K562 (cell line): ENCODE measurements at regions not wholly inside any gene's neighbourhood (a gene's known extent, or its start where the extent isn't known, plus 50 kb on each side); places are given as distances from the start of the nearest gene placed in this dataset.

Experiments used
- MCM7 ChIP-seq, 2 experiments: fragments of 450-650 bp; IDR thresholded peaks; 2 replicates each; pipeline ENCODE4 v1.6.1; 2016 to 2018
- MED1 ChIP-seq: sonication (generic); formaldehyde crosslinking; IDR thresholded peaks from 2 replicates; pipeline ENCODE4 v1.8.1; 2023; ENCODE audit warnings: missing genetic modification reagents, borderline replicate concordance
- NCOA2 ChIP-seq, 2 experiments: fragments of 450-650 bp; IDR thresholded peaks; 2 replicates each; pipeline ENCODE4 v1.6.1; 2018; ENCODE audit warnings: mild to moderate bottlenecking in 2 of 2, moderate library complexity in 1 of 2; ENCODE audit not compliant: partially characterized antibody in 2 of 2
- SPI1 ChIP-seq: IDR thresholded peaks from 2 replicates; pipeline ENCODE4 v1.6.1; 2011; ENCODE audit warnings: low read depth, low read length, control low read depth, borderline replicate concordance
- ZBTB11 ChIP-seq, 3 experiments: fragments of 200-800 bp in 1 of 3; fragments of 250-450 bp in 1 of 3; fragments of 450-650 bp in 1 of 3; sonication (Bioruptor Pico) in 1 of 3; sonication (Bioruptor generic) in 1 of 3; formaldehyde crosslinking in 1 of 3; IDR thresholded peaks; 2 replicates each; pipeline versions ENCODE4 v1.6.1 to v1.8.0; 2016 to 2022; ENCODE audit warnings: mild to moderate bottlenecking in 2 of 3, missing genetic modification characterization in 2 of 3, missing compliant biosample characterization in 1 of 3, moderate library complexity in 1 of 3
- ZNF232 ChIP-seq: sonication (generic); formaldehyde crosslinking; IDR thresholded peaks from 2 replicates; pipeline ENCODE4 v1.8.0; 2022; ENCODE audit warnings: mild to moderate bottlenecking, missing genetic modification reagents
- ZNF584 ChIP-seq: fragments of 200-800 bp; sonication (Bioruptor generic); IDR thresholded peaks from 2 replicates; pipeline ENCODE4 v1.6.1; 2016; ENCODE audit warnings: low read depth, mild to moderate bottlenecking, missing genetic modification characterization, missing compliant biosample characterization
- ZNF740 ChIP-seq, 3 experiments: fragments of 200-800 bp in 1 of 3; sonication (Bioruptor generic) in 1 of 3; sonication (generic) in 1 of 3; formaldehyde crosslinking in 1 of 3; IDR thresholded peaks; 2 replicates each; pipeline versions ENCODE4 v1.6.1 to v1.8.0; 2016 to 2022; ENCODE audit warnings: mild to moderate bottlenecking in 2 of 3, missing compliant biosample characterization in 2 of 3, missing genetic modification characterization in 2 of 3, missing genetic modification reagents in 1 of 3
- ZNF780A ChIP-seq: fragments of 250-450 bp; sonication (Bioruptor Pico); IDR thresholded peaks from 2 replicates; pipeline ENCODE4 v1.5.0; 2021; ENCODE audit warnings: mild to moderate bottlenecking
- TF ChIP-seq, protein P1 (sequence below): fragments of 450-650 bp; IDR thresholded peaks from 2 replicates; pipeline ENCODE4 v1.6.1; 2016; ENCODE audit warnings: mild to moderate bottlenecking, moderate library complexity

GRCh38 chr6:26251354-26252076, 113.5 kb upstream of the BTN3A2 start (continued):
- TF ChIP-seq, protein P1, sequence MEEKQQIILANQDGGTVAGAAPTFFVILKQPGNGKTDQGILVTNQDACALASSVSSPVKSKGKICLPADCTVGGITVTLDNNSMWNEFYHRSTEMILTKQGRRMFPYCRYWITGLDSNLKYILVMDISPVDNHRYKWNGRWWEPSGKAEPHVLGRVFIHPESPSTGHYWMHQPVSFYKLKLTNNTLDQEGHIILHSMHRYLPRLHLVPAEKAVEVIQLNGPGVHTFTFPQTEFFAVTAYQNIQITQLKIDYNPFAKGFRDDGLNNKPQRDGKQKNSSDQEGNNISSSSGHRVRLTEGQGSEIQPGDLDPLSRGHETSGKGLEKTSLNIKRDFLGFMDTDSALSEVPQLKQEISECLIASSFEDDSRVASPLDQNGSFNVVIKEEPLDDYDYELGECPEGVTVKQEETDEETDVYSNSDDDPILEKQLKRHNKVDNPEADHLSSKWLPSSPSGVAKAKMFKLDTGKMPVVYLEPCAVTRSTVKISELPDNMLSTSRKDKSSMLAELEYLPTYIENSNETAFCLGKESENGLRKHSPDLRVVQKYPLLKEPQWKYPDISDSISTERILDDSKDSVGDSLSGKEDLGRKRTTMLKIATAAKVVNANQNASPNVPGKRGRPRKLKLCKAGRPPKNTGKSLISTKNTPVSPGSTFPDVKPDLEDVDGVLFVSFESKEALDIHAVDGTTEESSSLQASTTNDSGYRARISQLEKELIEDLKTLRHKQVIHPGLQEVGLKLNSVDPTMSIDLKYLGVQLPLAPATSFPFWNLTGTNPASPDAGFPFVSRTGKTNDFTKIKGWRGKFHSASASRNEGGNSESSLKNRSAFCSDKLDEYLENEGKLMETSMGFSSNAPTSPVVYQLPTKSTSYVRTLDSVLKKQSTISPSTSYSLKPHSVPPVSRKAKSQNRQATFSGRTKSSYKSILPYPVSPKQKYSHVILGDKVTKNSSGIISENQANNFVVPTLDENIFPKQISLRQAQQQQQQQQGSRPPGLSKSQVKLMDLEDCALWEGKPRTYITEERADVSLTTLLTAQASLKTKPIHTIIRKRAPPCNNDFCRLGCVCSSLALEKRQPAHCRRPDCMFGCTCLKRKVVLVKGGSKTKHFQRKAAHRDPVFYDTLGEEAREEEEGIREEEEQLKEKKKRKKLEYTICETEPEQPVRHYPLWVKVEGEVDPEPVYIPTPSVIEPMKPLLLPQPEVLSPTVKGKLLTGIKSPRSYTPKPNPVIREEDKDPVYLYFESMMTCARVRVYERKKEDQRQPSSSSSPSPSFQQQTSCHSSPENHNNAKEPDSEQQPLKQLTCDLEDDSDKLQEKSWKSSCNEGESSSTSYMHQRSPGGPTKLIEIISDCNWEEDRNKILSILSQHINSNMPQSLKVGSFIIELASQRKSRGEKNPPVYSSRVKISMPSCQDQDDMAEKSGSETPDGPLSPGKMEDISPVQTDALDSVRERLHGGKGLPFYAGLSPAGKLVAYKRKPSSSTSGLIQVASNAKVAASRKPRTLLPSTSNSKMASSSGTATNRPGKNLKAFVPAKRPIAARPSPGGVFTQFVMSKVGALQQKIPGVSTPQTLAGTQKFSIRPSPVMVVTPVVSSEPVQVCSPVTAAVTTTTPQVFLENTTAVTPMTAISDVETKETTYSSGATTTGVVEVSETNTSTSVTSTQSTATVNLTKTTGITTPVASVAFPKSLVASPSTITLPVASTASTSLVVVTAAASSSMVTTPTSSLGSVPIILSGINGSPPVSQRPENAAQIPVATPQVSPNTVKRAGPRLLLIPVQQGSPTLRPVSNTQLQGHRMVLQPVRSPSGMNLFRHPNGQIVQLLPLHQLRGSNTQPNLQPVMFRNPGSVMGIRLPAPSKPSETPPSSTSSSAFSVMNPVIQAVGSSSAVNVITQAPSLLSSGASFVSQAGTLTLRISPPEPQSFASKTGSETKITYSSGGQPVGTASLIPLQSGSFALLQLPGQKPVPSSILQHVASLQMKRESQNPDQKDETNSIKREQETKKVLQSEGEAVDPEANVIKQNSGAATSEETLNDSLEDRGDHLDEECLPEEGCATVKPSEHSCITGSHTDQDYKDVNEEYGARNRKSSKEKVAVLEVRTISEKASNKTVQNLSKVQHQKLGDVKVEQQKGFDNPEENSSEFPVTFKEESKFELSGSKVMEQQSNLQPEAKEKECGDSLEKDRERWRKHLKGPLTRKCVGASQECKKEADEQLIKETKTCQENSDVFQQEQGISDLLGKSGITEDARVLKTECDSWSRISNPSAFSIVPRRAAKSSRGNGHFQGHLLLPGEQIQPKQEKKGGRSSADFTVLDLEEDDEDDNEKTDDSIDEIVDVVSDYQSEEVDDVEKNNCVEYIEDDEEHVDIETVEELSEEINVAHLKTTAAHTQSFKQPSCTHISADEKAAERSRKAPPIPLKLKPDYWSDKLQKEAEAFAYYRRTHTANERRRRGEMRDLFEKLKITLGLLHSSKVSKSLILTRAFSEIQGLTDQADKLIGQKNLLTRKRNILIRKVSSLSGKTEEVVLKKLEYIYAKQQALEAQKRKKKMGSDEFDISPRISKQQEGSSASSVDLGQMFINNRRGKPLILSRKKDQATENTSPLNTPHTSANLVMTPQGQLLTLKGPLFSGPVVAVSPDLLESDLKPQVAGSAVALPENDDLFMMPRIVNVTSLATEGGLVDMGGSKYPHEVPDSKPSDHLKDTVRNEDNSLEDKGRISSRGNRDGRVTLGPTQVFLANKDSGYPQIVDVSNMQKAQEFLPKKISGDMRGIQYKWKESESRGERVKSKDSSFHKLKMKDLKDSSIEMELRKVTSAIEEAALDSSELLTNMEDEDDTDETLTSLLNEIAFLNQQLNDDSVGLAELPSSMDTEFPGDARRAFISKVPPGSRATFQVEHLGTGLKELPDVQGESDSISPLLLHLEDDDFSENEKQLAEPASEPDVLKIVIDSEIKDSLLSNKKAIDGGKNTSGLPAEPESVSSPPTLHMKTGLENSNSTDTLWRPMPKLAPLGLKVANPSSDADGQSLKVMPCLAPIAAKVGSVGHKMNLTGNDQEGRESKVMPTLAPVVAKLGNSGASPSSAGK: no peak
- TF ChIP-seq ZNF780A (CRISPR knock-in tag) (no peak), MED1 (CRISPR knock-in tag) (no peak), ZBTB11 (CRISPR knock-in tag; IDR thresholded peaks at IDR 0.05) (no peak), ZNF584 (CRISPR knock-in tag) (no peak), NCOA2 (IDR thresholded peaks at IDR 0.05; ENCODE audit: partially characterized antibody in 2 of 2) (no peak), MCM7 (IDR thresholded peaks at IDR 0.05) (no peak), ZNF232 (CRISPR knock-in tag) (0 out of 2 replicates have a peak, but pooled peaks have one; percentile 23), SPI1 (no peak), ZNF740 (CRISPR knock-in tag; IDR thresholded peaks at IDR 0.05) (no peak), ZNF740 (tag; IDR thresholded peaks at IDR 0.05) (no peak)
